ENCODE measurements at regions not wholly inside any gene's neighbourhood (a gene's known extent, or its start where the extent isn't known, plus 50 kb on each side); places are given as distances from the start of the nearest gene placed in this dataset.
"Not testable (repeated sequence)": the region's sequence is repeated elsewhere in the genome, so short reads cannot be mapped to it uniquely, and the experiment has no call there.

GRCh38 chrX:124440695-124441094 is 94.3 kb downstream of the SH2D1A start:
- intact Hi-C loops (cut with micrococcal nuclease; ENCODE audit: unreplicated experiment) = no loop called here
- Histone ChIP-seq H3K27ac (no peak overlapping the region), H3K9me3 (ENCODE audit: insufficient read depth, low read depth) (no peaks in the 10 kb centered on the region), H4K20me1 (ENCODE audit: insufficient read depth) (no peaks in the 10 kb centered on the region), H3K4me2 (no peak overlapping the region), H3K4me1 (replicated peaks; ENCODE audit: insufficient read depth) (no peaks in the 10 kb centered on the region), H3K9me2 (ENCODE audit: insufficient read depth) (no peaks in the 10 kb centered on the region), H3K36me3 (ENCODE audit: low read depth) (no peaks in the 10 kb centered on the region), H3K79me2 (ENCODE audit: low read depth) (no peaks in the 10 kb centered on the region), H3K27me3 (ENCODE audit: insufficient read depth, low read depth) (no peaks in the 10 kb centered on the region), H3K4me3 (no peak overlapping the region), H3F3A (ENCODE audit: insufficient read depth, low read depth) (no peaks in the 10 kb centered on the region), H2AFZ (no peak overlapping the region)
- no peak for TF ChIP-seq EZH2 (IDR thresholded peaks at IDR 0.05; ENCODE audit: low read depth)
- no peak for TF ChIP-seq CTCF (conservative IDR thresholded peaks at IDR 0.05)
- ChIA-PET POLR2A (ENCODE audit: unreplicated experiment) (no interaction called here), CTCF (no interaction called here)
- DNase-seq = no peak
- BruUV-seq (replicated peaks) = no TSS peak

GRCh38 chrX:124441971-124442590 is 95.7 kb downstream of the SH2D1A start:
- Histone ChIP-seq H4K20me1 (ENCODE audit: insufficient read depth) (no peaks in the 10 kb centered on the region), H2AFZ (no peak overlapping the region), H3K4me3 (no peak overlapping the region), H3K9me2 (ENCODE audit: insufficient read depth) (no peaks in the 10 kb centered on the region), H3K4me2 (no peak overlapping the region), H3K9me3 (ENCODE audit: insufficient read depth, low read depth) (no peaks in the 10 kb centered on the region), H3K27me3 (ENCODE audit: insufficient read depth, low read depth) (no peaks in the 10 kb centered on the region), H3K27ac (no peak overlapping the region), H3K4me1 (replicated peaks; ENCODE audit: insufficient read depth) (no peaks in the 10 kb centered on the region), H3K36me3 (ENCODE audit: low read depth) (no peaks in the 10 kb centered on the region), H3F3A (ENCODE audit: insufficient read depth, low read depth) (no peaks in the 10 kb centered on the region), H3K79me2 (ENCODE audit: low read depth) (no peaks in the 10 kb centered on the region)
- TF ChIP-seq EZH2 (IDR thresholded peaks at IDR 0.05; ENCODE audit: low read depth) = no peak
- no peak for TF ChIP-seq CTCF (conservative IDR thresholded peaks at IDR 0.05)
- DNase-seq = no peak
- intact Hi-C loops (cut with micrococcal nuclease; ENCODE audit: unreplicated experiment) = no loop called here
- POLR2A ChIA-PET (ENCODE audit: unreplicated experiment) = no interaction called here
- no TSS peak for BruUV-seq (replicated peaks)
- CTCF ChIA-PET = no interaction called here

- Histone ChIP-seq H3K9me2 (ENCODE audit: insufficient read depth) (no peaks in the 10 kb centered on the region), H3K36me3 (ENCODE audit: low read depth) (no peaks in the 10 kb centered on the region), H3K9me3 (ENCODE audit: insufficient read depth, low read depth) (no peaks in the 10 kb centered on the region), H3K4me2 (no peak overlapping the region), H2AFZ (no peak overlapping the region), H3K4me1 (replicated peaks; ENCODE audit: insufficient read depth) (no peaks in the 10 kb centered on the region), H3K27me3 (ENCODE audit: insufficient read depth, low read depth) (no peaks in the 10 kb centered on the region), H4K20me1 (ENCODE audit: insufficient read depth) (no peaks in the 10 kb centered on the region), H3K79me2 (ENCODE audit: low read depth) (no peaks in the 10 kb centered on the region), H3K27ac (no peak overlapping the region), H3F3A (ENCODE audit: insufficient read depth, low read depth) (no peaks in the 10 kb centered on the region), H3K4me3 (no peak overlapping the region)
- ChIA-PET CTCF (no interaction called here), POLR2A (ENCODE audit: unreplicated experiment) (no interaction called here)
- intact Hi-C loops (cut with micrococcal nuclease; ENCODE audit: unreplicated experiment) = no loop called here
- DNase-seq = no peak
- no peak for TF ChIP-seq EZH2 (IDR thresholded peaks at IDR 0.05; ENCODE audit: low read depth)
- no peak for TF ChIP-seq CTCF (conservative IDR thresholded peaks at IDR 0.05)
- no TSS peak for BruUV-seq (replicated peaks)
These were observed 109.6 kb downstream of the SH2D1A start for GRCh38 chrX:124455966-124456365.

- POLR2A ChIA-PET (ENCODE audit: unreplicated experiment); H3F3A ChIP-seq (ENCODE audit: insufficient read depth, low read depth); H3K4me3 ChIP-seq; H3K9me3 ChIP-seq (ENCODE audit: insufficient read depth, low read depth); H3K4me2 ChIP-seq; BruUV-seq (replicated peaks); intact Hi-C loops (cut with micrococcal nuclease; ENCODE audit: unreplicated experiment); H4K20me1 ChIP-seq (ENCODE audit: insufficient read depth); H3K27ac ChIP-seq; CTCF ChIA-PET; H3K27me3 ChIP-seq (ENCODE audit: insufficient read depth, low read depth); H3K36me3 ChIP-seq (ENCODE audit: low read depth); H2AFZ ChIP-seq; H3K4me1 ChIP-seq (replicated peaks; ENCODE audit: insufficient read depth); DNase-seq; H3K9me2 ChIP-seq (ENCODE audit: insufficient read depth); H3K79me2 ChIP-seq (ENCODE audit: low read depth): not testable (repeated sequence)
These were observed 113.5 kb downstream of the SH2D1A start for GRCh38 chrX:124459851-124460250.

Data from PC-9 (cell line).